HCEC 1CT (cell line): ENCODE measurements at regions not wholly inside any gene's neighbourhood (a gene's known extent, or its start where the extent isn't known, plus 50 kb on each side); places are given as distances from the start of the nearest gene placed in this dataset.
"Not testable (repeated sequence)": the region's sequence is repeated elsewhere in the genome, so short reads cannot be mapped to it uniquely, and the experiment has no call there.

Source experiments
- DNase-seq: peaks from one replicate; pipeline ENCODE4 v3.0.0-alpha.2; 2017

DNA sequence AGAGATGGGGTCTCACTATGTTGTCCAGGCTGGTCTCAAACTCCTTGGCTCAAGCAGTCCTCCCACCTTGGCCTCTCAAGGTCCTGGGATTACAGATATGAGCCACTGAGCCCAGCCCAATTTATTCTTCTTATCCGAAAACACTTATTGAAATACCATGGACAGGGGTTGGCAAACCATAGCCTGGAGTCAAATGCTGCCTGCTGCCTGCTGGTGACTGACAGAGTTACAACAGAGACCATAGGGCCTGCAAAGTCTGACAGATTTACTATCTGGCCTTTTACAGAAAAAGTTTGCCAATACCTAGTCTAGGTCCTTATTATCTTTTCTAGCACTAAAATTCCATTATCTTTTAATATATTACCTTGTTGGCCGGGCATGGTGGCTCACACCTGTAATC, 87.1 kb upstream of the ZNF281 start:
- no peak for DNase-seq

DNA sequence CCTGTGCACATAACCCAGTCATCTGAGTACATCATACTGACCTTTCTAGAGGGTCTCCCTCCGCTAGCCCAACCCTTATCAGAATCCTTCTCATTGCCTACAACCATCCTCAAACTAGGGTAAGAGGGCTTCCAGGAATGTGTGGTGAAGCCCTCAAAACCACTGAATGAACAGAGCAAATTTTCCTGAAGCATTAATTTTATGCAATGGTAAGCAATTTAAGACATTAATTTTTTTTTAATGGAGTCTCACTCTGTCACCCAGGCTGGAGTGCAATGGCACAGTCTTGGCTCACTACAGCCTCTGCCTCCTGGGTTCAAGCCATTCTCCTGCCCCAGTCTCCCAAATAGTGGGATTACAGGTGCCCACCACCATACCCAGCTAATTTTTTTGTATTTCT, 86.1 kb upstream of the ZNF281 start:
- DNase-seq: no peak

DNA sequence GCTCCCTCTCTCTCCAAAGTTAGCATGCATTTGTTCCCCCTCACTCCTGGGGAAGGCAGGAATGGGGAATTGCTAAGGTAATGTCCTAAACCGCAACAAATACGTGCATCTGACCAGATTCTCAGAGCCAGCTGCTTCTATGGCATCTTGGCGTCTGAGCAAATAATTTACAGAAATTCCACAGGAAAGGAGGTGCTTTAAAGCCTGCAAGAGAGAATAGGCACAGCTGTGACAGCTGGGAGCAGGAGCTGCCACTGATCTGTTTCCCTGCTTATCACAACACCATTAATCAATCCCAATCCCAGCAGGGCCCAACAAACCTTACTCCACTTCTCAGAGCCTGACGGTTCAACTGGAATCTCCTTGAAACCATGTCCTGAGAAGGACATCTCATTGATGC, 83.5 kb upstream of the ZNF281 start:
- no peak for DNase-seq

DNA sequence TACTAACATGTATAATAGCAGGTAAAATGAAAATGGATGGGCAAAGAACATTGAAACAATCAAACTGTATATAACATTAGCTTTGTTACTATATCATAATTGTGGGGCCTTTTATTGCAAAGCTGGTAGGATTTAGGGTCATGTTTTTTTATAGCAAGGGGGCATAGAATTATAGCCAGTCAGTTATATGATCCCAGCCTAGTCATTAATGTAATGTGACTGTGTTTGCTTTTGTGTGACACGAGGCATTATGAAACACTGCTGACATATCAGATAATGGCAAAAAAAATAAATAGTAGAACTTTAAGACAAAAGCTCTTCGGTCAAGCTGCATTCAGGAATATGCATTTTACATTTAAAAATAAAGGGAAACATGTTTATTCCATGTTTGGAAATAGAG, 81.3 kb upstream of the ZNF281 start:
- no peak for DNase-seq

DNA sequence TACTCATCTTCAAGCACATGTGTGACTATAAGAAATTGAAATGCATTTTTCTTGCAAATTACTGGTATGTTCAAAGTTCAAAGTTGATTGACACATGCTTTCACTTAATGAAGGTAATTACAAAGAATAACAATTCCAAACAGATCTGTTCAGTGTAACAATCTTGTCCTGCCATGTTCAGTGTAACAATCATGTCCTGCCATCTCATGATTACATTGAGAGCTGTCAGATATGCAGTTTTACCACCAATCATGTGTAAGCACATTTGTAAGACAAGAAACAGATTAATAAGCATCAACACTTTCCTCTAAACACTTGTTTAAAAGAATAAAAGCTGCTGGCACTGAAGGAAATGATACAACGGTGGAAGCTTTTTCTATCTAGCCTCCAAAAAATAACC, 80.3 kb upstream of the ZNF281 start:
- no peak for DNase-seq

DNA sequence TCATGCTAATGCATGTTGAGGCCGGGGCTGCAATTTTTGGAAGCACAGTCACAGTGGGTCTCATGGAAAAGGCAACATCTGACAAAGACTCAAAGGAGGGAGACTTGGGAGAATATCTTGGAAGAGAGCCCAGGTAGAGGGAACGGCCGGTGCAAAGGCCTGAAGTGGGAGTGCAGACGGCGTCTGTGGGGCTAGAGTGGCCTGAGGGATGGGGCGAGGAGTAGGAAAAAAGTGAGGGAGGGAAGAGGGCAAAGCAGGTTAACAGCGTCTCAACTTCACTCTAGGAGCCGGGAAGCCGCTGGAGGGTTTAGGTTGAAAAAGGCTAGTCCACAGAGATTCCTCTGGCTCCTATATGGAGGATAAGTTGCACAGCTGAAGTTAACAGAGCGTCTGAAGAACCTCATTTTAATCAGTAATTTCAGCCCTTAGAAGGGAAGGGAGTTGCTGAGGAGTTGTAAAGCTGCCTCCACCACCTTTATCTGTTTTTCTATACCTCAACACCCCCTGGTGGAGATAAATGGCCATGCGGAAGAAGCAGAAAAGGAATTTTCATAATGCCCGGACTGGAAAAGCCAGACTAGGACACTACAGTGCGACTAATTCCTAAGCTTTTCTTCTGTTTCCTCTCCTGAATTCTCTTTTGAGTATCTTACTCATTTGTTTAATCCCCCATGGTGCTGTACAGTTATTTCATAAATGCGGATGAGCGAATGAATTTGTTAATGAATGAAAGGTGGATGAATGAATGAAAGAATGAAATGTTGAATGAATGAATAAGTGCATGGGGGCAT, 78.7 kb upstream of the ZNF281 start:
- peak; percentile 81 for DNase-seq

DNA sequence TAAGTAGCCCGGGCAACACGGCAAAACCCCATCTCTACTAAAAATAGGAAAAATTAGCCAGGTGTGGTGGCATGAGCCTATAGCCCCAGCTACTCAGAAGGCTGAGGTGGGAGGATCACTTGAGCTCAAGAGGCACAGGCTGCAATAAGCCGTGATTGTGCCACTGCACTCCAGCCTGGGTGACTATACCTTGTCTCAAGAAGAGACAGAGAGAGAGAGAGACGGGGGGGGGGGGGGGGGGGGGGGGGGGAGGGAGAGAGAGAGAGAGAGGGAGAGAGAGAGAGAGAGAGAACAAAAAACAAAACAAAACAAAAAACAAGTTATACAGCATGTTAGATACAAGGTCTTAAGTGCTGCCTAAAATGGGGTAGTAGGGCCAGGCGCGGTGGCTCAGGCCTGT, 77.8 kb upstream of the ZNF281 start:
- no peak for DNase-seq

DNA sequence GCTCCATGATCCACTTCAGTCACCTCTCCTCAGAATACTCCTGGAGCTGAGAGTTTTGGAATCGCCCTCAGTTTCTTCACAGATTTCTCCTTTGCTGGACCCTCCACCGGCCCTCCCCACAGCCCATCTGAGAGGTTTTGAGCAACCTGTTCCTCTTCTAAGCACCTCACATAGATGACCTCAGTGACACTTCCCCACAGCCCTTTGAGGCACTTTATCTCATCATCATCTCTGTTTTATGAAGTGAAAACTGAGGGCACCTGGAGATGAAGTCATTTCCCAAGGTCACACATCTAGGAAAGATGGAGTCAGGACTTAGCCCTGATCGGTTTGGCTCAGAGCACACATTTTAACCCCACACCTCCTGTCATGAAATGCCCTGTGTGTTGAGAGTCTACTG, 76.8 kb upstream of the ZNF281 start:
- no peak for DNase-seq

DNA sequence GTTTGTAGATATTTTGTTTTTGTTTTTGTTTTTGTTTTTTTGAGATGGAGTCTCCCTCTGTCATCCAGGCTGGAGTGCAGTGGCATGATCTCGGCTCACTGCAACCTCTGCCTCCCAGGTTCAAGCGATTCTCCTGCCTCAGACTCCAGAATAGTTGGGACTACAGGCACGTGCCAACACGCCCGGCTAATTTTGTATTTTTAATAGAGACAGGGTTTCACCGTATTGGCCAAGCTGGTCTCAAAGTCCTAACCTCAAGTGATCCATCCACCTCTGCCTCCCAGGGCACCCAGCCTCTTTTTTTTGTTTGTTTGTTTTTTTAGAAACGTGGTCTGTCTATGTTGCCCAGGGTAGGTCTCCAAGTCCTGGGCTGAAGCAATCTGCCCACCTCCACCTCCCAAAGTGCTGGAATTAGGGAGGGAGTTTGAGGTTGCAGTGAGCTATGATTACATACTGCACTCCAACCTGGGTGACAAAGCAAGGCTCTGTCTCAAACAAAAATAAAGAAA, 74.7 kb upstream of the ZNF281 start:
- DNase-seq: not testable (repeated sequence)

DNA sequence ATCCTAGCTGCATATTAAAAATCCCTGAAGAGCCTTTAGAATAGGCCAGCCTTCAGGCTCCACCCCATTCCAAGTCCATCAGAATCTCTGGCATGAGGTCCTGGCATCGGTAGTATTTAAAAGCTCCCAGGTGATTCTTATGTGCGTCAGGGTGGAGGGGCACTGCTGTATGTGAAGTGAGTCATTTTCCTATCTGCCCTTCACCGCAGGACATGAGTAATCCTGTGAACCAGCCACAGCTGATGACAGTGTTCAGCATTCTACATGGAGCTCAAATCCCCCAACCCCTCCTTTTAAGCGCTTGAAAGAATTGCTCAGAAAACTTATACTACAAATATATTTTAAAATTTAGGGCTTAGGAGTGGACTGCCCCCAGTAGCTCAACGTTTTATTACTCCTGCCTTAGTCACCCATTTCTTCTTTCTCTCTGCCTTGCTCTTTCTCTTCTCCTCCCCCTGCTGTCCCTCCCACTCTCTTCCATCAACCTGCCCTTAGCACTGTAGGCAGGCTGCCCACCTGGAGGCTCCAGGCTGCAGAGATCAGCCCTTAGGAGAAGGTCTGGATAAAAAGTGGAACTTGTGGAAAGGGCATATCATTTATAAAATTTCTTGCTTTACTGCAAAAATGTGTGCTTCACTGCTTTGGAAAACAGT, 73.8 kb upstream of the ZNF281 start:
- DNase-seq: peak; percentile 97

DNA sequence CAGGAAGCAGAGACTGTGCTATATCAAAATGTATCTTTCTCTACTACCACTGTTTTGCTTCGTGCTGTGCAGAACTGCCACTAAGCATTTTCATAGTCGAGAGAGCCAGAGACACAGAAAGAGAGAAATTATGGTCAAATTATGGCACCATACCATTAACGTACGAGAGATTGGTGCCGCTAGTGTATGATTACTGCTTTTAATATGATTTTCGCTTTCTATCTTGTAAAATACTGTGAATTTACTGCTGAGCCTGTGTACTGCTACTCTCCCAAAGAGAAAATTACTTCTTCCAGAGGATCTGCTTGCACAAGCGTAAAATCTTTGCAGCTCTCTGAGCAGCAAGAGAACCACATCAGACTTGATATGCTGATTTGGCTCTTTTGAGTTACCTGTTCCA, 71.1 kb upstream of the ZNF281 start:
- no peak for DNase-seq

DNA sequence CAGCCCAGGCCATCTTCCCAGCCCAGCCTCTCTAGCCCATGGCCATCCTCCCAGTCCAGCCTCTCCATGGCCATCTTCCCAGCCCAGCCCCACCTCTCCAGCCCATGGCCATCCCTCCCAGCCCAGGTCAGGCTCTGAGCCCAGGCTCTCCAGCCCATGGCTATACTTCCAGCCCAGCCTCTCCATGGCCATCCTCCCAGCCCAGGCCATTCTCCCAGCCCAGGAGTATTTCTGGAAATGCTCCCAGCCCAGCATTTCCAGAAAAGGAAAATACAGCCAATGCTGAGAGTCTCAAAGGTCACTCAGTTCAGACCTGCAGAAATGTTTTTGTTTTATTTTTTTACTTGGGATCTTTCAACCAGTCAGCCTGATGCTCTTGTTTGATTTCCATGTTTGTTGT, 70.0 kb upstream of the ZNF281 start:
- no peak for DNase-seq

DNA sequence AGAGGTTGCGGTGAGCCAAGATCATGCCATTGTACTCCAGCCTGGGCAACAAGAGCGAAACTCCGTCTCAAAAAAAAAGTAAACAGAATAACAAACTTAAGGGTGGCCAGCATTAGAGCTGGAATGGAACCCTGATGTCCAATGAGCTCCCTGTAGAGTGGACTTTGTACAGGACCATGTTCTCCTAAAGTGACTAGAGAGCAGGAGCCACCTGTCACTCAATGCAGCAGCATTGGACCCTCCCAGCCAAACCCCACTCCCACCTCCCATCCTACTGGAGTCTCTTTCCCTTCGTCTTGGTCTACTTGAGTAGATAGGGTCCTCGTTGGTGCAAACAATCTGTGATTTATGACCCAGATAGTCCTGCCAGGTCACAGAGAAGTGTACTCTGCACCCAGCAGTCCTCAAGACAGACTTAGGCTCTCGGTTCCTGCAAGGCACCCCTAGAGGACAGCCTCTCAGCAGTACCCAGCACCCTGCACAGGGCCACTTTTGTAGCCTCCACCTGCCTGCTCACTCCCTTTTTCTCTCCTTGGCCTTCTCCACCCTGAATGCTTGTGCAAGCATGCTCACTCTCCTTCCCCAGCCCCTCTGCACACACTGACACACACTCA, 69.2 kb upstream of the ZNF281 start:
- no peak for DNase-seq

DNA sequence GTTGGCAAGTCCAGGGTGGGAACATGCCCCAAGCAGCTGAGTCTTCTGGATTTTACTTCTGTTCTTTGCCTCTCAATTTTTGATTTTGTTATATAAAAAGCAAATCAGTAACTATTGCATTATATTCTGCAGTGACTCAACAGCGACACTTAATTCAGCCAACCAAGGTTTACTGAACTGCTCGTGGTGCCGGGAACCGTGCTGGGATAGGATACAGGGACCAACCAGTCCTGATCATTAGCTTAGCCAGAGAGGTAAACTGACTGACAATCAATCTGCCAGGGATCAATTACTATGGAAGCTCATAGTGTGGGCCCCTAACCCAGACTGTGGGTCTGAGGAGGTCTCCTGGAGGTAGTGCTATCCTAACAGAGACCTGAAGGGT, 68.4 kb upstream of the ZNF281 start:
- no peak for DNase-seq

DNA sequence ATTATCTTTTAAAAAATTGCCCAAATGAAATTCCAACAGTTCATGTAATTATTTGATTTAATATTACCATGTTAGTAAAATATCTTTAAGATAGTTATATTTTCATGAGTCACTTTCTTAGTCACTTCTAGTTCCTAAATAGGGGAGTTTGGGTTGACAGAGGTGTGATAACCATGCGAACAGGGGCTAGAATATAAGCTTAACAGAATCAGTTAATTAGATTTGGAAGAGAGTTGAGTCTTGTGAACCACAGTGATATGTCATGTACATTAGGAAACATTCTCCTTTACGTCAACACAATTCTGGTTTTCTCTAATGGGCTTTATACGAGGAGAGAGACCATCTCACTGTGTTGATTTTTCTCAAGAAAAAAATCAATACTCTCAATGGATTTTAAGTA, 64.8 kb upstream of the ZNF281 start:
- no peak for DNase-seq

DNA sequence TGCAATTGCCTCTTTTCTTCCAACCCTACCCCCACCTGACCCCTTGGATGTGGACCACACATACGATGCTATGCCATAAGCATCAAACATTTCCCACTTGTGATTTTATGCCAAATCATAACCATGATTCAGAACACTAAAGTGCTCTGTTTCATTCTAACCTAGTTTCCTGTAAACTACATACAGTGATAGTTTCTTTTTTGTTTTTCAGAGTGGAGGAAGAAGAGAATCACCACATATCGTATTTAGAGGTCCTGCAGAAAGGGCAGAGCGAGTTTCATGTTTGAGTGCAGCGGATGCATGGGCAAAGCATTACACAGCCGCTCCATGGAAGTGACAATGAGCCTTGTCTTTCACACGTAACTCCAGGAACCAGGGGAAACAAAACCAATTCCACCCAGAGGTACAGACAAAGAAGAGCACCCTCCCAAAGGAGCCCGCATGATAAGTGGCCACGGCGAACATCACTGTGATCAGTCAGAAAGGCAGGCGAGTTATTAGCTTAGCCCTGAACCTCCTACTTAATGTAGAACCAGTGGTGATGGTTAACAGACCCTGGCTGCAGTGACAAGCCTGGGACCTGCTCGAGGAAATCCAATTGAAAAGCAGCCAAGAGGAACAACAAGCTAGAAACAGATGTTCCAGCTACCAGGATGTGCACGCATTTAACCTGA, 64.0 kb upstream of the ZNF281 start:
- DNase-seq: no peak

DNA sequence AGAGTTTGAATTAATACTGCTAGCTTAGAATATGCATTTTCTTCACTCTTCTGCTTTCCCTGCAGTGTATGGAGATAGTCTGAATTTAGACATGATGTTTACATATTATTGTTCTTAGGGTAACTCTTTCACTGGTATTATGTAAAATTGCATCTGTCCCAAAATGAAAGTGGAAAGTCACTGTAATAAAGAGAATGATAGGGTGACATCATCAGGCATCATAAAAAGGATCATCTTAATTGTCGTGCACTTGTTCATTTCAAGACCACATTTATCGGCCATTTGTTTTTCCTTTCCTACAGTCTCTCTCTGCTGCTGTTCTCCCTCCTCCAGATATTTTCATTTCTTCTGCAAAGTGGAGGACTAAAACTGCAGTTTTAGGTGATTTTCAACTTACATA, 61.9 kb upstream of the ZNF281 start:
- DNase-seq: no peak

DNA sequence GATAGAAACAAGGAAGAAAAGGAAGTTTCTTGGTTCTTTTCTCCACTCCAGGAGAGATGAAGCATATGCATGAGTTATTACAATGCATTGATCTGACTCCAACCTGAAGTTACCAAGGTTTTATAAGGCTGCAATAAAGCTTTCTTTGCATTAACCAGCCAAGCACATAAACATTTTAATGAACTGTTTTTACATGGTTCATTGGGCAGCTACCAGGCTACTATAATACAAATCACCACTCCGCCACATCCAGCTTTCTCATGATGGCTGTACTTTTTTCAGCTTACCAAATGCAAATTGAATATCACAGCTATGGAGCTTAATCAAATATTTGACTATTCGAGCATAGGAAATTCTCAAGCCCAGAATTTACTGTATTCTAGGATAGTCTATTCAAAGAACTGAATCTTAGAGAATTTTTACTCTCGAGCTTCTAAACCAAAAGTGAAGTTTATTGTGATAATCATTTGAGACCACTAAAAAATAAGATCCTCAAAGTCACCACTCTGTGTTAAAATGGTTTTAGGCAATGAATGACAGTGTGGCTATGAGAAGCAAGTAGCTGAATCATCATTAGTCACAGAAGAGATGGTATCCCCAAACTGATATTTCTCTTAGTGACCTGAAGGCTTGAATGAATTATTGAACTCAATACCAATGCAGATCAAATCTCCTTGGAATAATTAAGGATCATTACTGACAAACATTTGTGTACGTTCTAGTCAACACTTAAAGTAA, 58.6 kb upstream of the ZNF281 start:
- DNase-seq: peak; percentile 40

DNA sequence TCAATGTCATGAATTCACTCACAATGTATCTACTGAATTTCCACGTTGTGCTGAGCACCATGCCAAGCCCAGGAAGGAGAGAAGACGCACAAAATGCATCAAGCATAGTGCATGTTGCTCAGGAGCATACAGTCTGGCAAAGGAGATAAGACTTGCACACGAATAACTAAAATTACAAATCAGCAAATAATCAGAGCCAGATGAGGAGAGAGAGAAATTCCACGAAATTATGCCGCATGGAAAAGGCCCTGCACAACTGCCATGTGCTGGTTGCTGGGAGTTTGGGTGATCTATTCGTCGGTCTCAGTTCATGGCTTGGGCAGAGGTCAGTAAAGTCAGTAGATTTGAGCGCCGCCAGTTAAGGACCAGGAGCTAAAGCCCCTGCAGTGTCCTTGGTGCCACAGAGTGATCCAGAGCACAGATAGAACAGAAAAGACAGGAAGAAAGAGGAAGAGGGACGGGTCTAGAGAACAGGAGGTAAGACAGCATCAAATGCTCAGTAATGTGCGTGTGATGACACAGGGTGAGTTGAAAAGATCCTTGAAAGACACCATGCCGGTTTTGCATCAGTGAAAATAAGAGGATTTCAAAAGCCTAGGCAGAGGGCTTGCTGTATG, 55.1 kb upstream of the ZNF281 start:
- no peak for DNase-seq
